Neural progenitor cell (in vitro differentiated cells): ENCODE measurements at regions not wholly inside any gene's neighbourhood (a gene's known extent, or its start where the extent isn't known, plus 50 kb on each side); places are given as distances from the start of the nearest gene placed in this dataset.

Experiments used
- DNase-seq: peaks from one replicate; pipeline ENCODE4 v3.0.0-alpha.2; 2016; ENCODE audit warnings: low spot score
- H2AFZ ChIP-seq: fragments of 200-600 bp; sonication (generic); replicated peaks from 2 replicates; pipeline ENCODE4 v1.6.1; 2016; ENCODE audit warnings: antibody characterized with exemption
- H3F3A ChIP-seq: fragments of 200-600 bp; sonication (generic); 2 replicates; pipeline ENCODE4 v1.6.1; 2016; ENCODE audit warnings: antibody characterized with exemption, low read depth
- H3K27ac ChIP-seq: fragments of 200-600 bp; sonication (generic); 2 replicates; pipeline ENCODE4 v1.5.1; 2016; ENCODE audit warnings: mild to moderate bottlenecking
- H3K27me3 ChIP-seq: fragments of 200-600 bp; sonication (generic); 2 replicates; pipeline ENCODE4 v1.6.1; 2016; ENCODE audit warnings: mild to moderate bottlenecking, moderate library complexity
- H3K36me3 ChIP-seq: fragments of 200-600 bp; sonication (generic); 2 replicates; pipeline ENCODE4 v1.5.1; 2016
- H3K4me1 ChIP-seq: fragments of 200-600 bp; sonication (generic); 2 replicates; pipeline ENCODE4 v1.6.1; 2016; ENCODE audit warnings: mixed run types
- H3K4me2 ChIP-seq: fragments of 200-600 bp; sonication (generic); 2 replicates; pipeline ENCODE4 v1.6.1; 2016
- H3K4me3 ChIP-seq: fragments of 200-600 bp; sonication (generic); 2 replicates; pipeline ENCODE4 v1.5.1; 2016
- H3K79me2 ChIP-seq: fragments of 200-600 bp; sonication (generic); 2 replicates; pipeline ENCODE4 v1.6.1; 2016; ENCODE audit warnings: low read depth
- H3K9ac ChIP-seq: fragments of 200-600 bp; sonication (generic); 2 replicates; pipeline ENCODE4 v1.6.1; 2016
- H3K9me3 ChIP-seq: fragments of 200-600 bp; sonication (generic); 2 replicates; pipeline ENCODE4 v1.5.1; 2016; ENCODE audit warnings: low read depth
- H4K20me1 ChIP-seq: fragments of 200-600 bp; sonication (generic); 2 replicates; pipeline ENCODE4 v1.6.1; 2016; ENCODE audit warnings: low read depth
- H3K27ac Mint-ChIP-seq: 3 replicates; pipeline ENCODE4 v1.8.0; 2021; ENCODE audit warnings: mixed read lengths
- H3K27me3 Mint-ChIP-seq: 2 replicates; pipeline ENCODE4 v1.8.0; 2022; ENCODE audit warnings: low read depth, mild to moderate bottlenecking, inconsistent platforms, moderate library complexity, mixed read lengths; ENCODE audit not compliant: insufficient read depth
- H3K36me3 Mint-ChIP-seq: 3 replicates; pipeline ENCODE4 v1.8.0; 2021; ENCODE audit warnings: mixed read lengths
- H3K4me1 Mint-ChIP-seq: 3 replicates; pipeline ENCODE4 v1.8.0; 2021; ENCODE audit warnings: mixed read lengths
- H3K4me3 Mint-ChIP-seq: 3 replicates; pipeline ENCODE4 v1.8.0; 2021; ENCODE audit warnings: mild to moderate bottlenecking, moderate library complexity, mixed read lengths
- H3K9me3 Mint-ChIP-seq: 3 replicates; pipeline ENCODE4 v1.8.0; 2020; ENCODE audit warnings: mixed read lengths
- CTCF ChIP-seq: fragments of 200-600 bp; sonication (generic); IDR thresholded peaks from 2 replicates; pipeline ENCODE4 v1.5.1; 2017; ENCODE audit warnings: antibody characterized with exemption, mild to moderate bottlenecking
- EZH2 ChIP-seq: fragments of 200-600 bp; sonication (generic); IDR thresholded peaks from 2 replicates; pipeline ENCODE4 v1.6.1; 2017; ENCODE audit warnings: antibody characterized with exemption, mild to moderate bottlenecking, moderate library complexity
- EZH2phosphoT487 ChIP-seq: fragments of 200-600 bp; sonication (generic); IDR thresholded peaks from 2 replicates; pipeline ENCODE4 v1.6.1; 2017; ENCODE audit warnings: antibody characterized with exemption

DNA sequence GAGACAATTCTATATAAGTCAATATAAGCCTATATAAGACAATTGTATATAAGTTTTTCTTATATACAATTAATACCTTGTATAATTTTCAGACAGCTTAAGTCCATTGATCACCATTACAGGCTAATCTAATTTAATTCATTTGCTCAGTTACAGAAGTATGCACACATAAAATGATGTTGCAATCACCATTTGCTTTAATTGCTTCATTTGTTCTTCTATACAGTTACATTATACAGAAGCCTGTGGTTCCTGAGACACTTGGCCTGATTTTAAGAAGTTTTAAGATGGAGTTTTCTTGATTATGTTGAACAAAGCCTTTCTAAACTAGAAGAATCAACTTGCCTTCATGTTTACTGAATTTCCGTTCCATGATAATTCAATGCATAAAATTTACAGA is 314.6 kb upstream of the PDE3A start:
- Histone ChIP-seq H3K4me2 (no peak overlapping the region), H3K36me3 (no peaks in the 10 kb centered on the region), H3K9me3 (no peaks in the 10 kb centered on the region), H3K4me1 (no peaks in the 10 kb centered on the region), H3K79me2 (no peaks in the 10 kb centered on the region), H2AFZ (no peak overlapping the region), H3K9ac (no peak overlapping the region), H4K20me1 (no peaks in the 10 kb centered on the region), H3K27me3 (no peaks in the 10 kb centered on the region), H3F3A (no peaks in the 10 kb centered on the region), H3K27ac (no peak overlapping the region), H3K4me3 (no peak overlapping the region)
- DNase-seq = no peak
- Mint-ChIP-seq H3K27me3 (no peaks in the 10 kb centered on the region), H3K9me3 (no peaks in the 10 kb centered on the region), H3K4me1 (no peaks in the 10 kb centered on the region), H3K4me3 (no peak overlapping the region), H3K36me3 (no peaks in the 10 kb centered on the region), H3K27ac (no peak overlapping the region)
- no peak for TF ChIP-seq CTCF
- no peak for TF ChIP-seq EZH2phosphoT487
- no peak for TF ChIP-seq EZH2

DNA sequence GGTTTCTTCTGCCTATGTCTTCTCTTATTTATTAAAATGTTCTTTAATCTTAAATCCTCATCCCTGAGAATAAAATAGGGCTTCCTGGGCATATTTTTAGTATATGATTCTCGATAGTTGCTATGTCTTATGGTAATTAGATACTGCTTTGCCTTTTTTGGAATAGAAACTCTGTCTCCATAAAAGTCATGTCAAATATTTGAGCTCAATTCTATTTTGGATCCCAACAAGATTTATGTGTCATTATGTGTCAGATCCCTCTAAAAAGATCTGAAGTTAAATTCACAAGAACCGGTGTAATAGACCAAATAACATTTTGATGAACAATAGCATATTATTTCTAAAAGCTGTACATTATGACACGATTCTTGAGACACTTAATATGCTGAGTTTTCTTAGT is 312.5 kb upstream of the PDE3A start:
- no peak overlapping the region for H3K4me3 ChIP-seq
- no peaks in the 10 kb centered on the region for H3F3A ChIP-seq
- no peak overlapping the region for H3K27ac Mint-ChIP-seq
- H3K9me3 Mint-ChIP-seq = peaks cover 4% of the 10 kb centered on the region
- no peak overlapping the region for H3K4me3 Mint-ChIP-seq
- H3K27me3 ChIP-seq = no peaks in the 10 kb centered on the region
- no peak overlapping the region for H3K9ac ChIP-seq
- TF ChIP-seq EZH2phosphoT487 = no peak
- TF ChIP-seq CTCF = no peak
- TF ChIP-seq EZH2 = no peak
- H3K4me1 ChIP-seq = no peaks in the 10 kb centered on the region
- DNase-seq = no peak
- no peaks in the 10 kb centered on the region for H3K79me2 ChIP-seq
- H3K36me3 Mint-ChIP-seq = no peaks in the 10 kb centered on the region
- no peaks in the 10 kb centered on the region for H3K9me3 ChIP-seq
- no peak overlapping the region for H2AFZ ChIP-seq
- no peaks in the 10 kb centered on the region for H3K4me1 Mint-ChIP-seq
- H3K36me3 ChIP-seq = no peaks in the 10 kb centered on the region
- no peaks in the 10 kb centered on the region for H3K27me3 Mint-ChIP-seq
- no peak overlapping the region for H3K4me2 ChIP-seq
- no peaks in the 10 kb centered on the region for H4K20me1 ChIP-seq
- no peak overlapping the region for H3K27ac ChIP-seq

DNA sequence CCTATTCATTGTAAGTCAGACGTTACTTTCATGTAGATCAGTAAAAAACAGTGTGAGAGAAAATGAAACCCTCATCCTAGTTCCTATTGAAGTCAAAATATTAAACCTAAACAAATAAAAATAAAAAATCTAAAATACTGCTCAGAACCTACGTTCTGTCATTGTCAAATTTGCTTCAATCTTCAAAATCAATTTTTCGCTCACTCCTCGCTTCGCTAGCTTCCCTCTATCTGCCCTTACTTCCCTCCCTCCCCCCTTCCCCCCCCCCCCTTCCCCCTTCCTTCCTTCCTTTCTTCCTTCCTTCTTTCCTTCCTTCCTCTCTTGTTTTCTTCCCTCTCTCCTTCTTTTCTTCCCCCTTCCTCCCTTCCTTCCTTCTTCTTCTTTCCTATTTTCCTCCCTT is 310.9 kb upstream of the PDE3A start:
- no peak overlapping the region for H3K4me3 ChIP-seq
- H3K79me2 ChIP-seq = no peaks in the 10 kb centered on the region
- H3K4me1 ChIP-seq = no peaks in the 10 kb centered on the region
- no peaks in the 10 kb centered on the region for H3K27me3 ChIP-seq
- Mint-ChIP-seq H3K36me3 (peaks cover 3% of the 10 kb centered on the region), H3K4me3 (no peak overlapping the region), H3K9me3 (peaks cover 7% of the 10 kb centered on the region), H3K27ac (no peak overlapping the region), H3K27me3 (no peaks in the 10 kb centered on the region), H3K4me1 (no peaks in the 10 kb centered on the region)
- no peak overlapping the region for H3K27ac ChIP-seq
- H3K9ac ChIP-seq = no peak overlapping the region
- H3K9me3 ChIP-seq = no peaks in the 10 kb centered on the region
- no peaks in the 10 kb centered on the region for H3F3A ChIP-seq
- no peaks in the 10 kb centered on the region for H3K36me3 ChIP-seq
- no peak overlapping the region for H2AFZ ChIP-seq
- no peak for TF ChIP-seq EZH2
- no peak for TF ChIP-seq EZH2phosphoT487
- no peak for TF ChIP-seq CTCF
- no peak overlapping the region for H3K4me2 ChIP-seq
- DNase-seq = no peak
- H4K20me1 ChIP-seq = no peaks in the 10 kb centered on the region

DNA sequence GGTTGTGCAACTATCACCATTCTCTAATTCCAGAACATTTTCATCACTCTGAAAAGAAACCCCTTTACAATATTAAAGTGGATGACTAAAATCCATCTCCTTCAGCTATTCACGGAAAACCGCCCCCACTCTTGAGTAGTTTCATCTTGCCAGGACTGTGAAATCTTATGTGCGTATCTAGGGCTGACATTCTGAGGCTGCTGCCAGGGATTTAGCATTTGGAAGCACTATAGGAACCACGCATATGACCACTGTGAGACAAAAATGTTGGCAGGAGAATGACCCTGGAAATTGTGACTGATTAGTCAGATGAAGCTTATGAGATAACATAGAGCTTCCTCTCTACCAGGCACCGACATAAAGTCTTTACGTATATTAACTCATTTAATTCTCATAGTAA is 305.2 kb upstream of the PDE3A start:
- H3K4me1 Mint-ChIP-seq = no peaks in the 10 kb centered on the region

More for the DNA sequence above, 305.2 kb upstream of the PDE3A start:
- Histone ChIP-seq H3K27me3 (no peaks in the 10 kb centered on the region), H3K27ac (no peak overlapping the region), H2AFZ (no peak overlapping the region), H3K79me2 (no peaks in the 10 kb centered on the region), H3K9me3 (no peaks in the 10 kb centered on the region), H3K4me1 (no peaks in the 10 kb centered on the region), H3F3A (no peaks in the 10 kb centered on the region), H3K4me3 (no peak overlapping the region), H3K9ac (no peak overlapping the region), H3K36me3 (no peaks in the 10 kb centered on the region), H4K20me1 (no peaks in the 10 kb centered on the region), H3K4me2 (no peak overlapping the region)
- Mint-ChIP-seq H3K27ac (no peak overlapping the region), H3K4me3 (no peak overlapping the region), H3K36me3 (peaks cover 3% of the 10 kb centered on the region), H3K27me3 (no peaks in the 10 kb centered on the region), H3K9me3 (peaks cover 7% of the 10 kb centered on the region)
- no peak for DNase-seq
- TF ChIP-seq EZH2 (no peak), EZH2phosphoT487 (no peak), CTCF (no peak)
